Spleen (tissue), 11 donors: ENCODE measurements at regions not wholly inside any gene's neighbourhood (a gene's known extent, or its start where the extent isn't known, plus 50 kb on each side); places are given as distances from the start of the nearest gene placed in this dataset.

Source experiments
- DNase-seq: peaks from one replicate; pipeline ENCODE4 v3.0.0-alpha.2; 2020
- H3K27ac ChIP-seq, 8 donors: fragments of 200-600 bp; sonication (generic) in 7 of 8; 1 replicate in 4 of 8; 2 replicates in 4 of 8; pipeline versions ENCODE4 v1.5.0 to v1.8.0; 2016 to 2021; ENCODE audit warnings: inconsistent platforms in 4 of 8, mild to moderate bottlenecking in 4 of 8, moderate library complexity in 1 of 8
- H3K27me3 ChIP-seq, 7 donors: fragments of 200-600 bp; sonication (generic) in 6 of 7; replicated peaks in 1 of 7; 1 replicate in 4 of 7; 2 replicates in 3 of 7; pipeline versions ENCODE4 v1.5.0 to v1.8.0; 2016 to 2021; ENCODE audit warnings: inconsistent platforms in 3 of 7, mild to moderate bottlenecking in 1 of 7
- H3K36me3 ChIP-seq, 6 donors: fragments of 200-600 bp; sonication (generic) in 5 of 6; 1 replicate in 4 of 6; 2 replicates in 2 of 6; pipeline versions ENCODE4 v1.5.0 to v1.8.0; 2016 to 2021; ENCODE audit warnings: inconsistent platforms in 2 of 6
- H3K4me1 ChIP-seq, 6 donors: fragments of 200-600 bp; sonication (generic) in 5 of 6; 1 replicate in 3 of 6; 2 replicates in 3 of 6; pipeline versions ENCODE4 v1.5.0 to v1.8.0; 2016 to 2021; ENCODE audit warnings: inconsistent platforms in 3 of 6
- H3K4me3 ChIP-seq, 8 donors: fragments of 200-600 bp; sonication (generic) in 7 of 8; 1 replicate in 4 of 8; 2 replicates in 4 of 8; pipeline versions ENCODE4 v1.5.0 to v1.8.0; 2016 to 2021; ENCODE audit warnings: inconsistent platforms in 4 of 8, mild to moderate bottlenecking in 4 of 8, moderate library complexity in 2 of 8
- H3K9me3 ChIP-seq, 8 donors: fragments of 200-600 bp; sonication (generic) in 7 of 8; 1 replicate in 4 of 8; 2 replicates in 4 of 8; pipeline versions ENCODE4 v1.5.0 to v1.8.0; 2016 to 2021; ENCODE audit warnings: inconsistent platforms in 4 of 8
- CTCF ChIP-seq, 11 experiments: fragments of 200-600 bp in 7 of 11; fragments of 450-650 bp in 4 of 11; sonication (generic) in 4 of 11; IDR thresholded peaks in 8 of 11; conservative IDR thresholded peaks in 3 of 11; 1 replicate in 7 of 11; 2 replicates in 4 of 11; pipeline versions ENCODE4 v1.4.0 to v1.8.0; 2016 to 2021; ENCODE audit warnings: antibody characterized with exemption in 11 of 11, inconsistent platforms in 4 of 11, mild to moderate bottlenecking in 1 of 11
- POLR2A ChIP-seq, 3 donors: fragments of 450-650 bp; IDR thresholded peaks; one replicate each; pipeline ENCODE4 v1.5.1; 2017; ENCODE audit warnings: antibody characterized with exemption in 3 of 3, mild to moderate bottlenecking in 1 of 3
- POLR2AphosphoS5 ChIP-seq, 3 donors: sonication (generic); formaldehyde crosslinking; IDR thresholded peaks; one replicate each; pipeline ENCODE4 v1.5.1; 2017; ENCODE audit warnings: antibody characterized with exemption in 3 of 3
- WGBS, 5 donors: extraction: QIAGEN DNeasy Blood & Tissue Kit in 3 of 5; methylation state at CpG; one replicate each; pipeline versions ENCODE4 v1.1.5 to v1.1.7; 2013 to 2018; 5-methylcytosine and 5-hydroxymethylcytosine counted together
- intact Hi-C: fragments of 100-400 bp; cut with DNase I; formaldehyde crosslinking; loops from one replicate; pipeline ENCODE4 v1.15.0; 2023; ENCODE audit warnings: low total_unique reads
- donor health status: healthy with polysubstance abuse.
- donor health status: DM: no; HTN: no; CAD: no; lungs with moderate emphysema.
- donor health status: DM: no; HTN: no; CAD: no.
- donor health status: Bipolar disorder and iron deficiency.
- donor health status: healthy.
- donor health status: DM: no; HTN: no; CAD: no.
- donor health status: DM: yes; HTN: yes; CAD: no.

- no peaks in the 10 kb centered on the region for H3K9me3 ChIP-seq
- TF ChIP-seq CTCF (IDR thresholded peaks at IDR 0.05 in 8 of 11, conservative IDR thresholded peaks at IDR 0.05 in 3 of 11) (no peak), POLR2AphosphoS5 (IDR thresholded peaks at IDR 0.05) (no peak), POLR2A (IDR thresholded peaks at IDR 0.05) (no peak)
- DNase-seq, result no peak
- 64 to 91% (median 72%) methylated on average over 5 of the region's 5 CpGs for WGBS, 5 donors
- H3K27ac ChIP-seq, result no peak overlapping the region
- no peaks in the 10 kb centered on the region for H3K36me3 ChIP-seq
- H3K27me3 ChIP-seq, result peaks cover 0 to 4% (median 0%) of the 10 kb centered on the region in 7 donors
- H3K4me1 ChIP-seq, result no peaks in the 10 kb centered on the region
- intact Hi-C loops, result no loop called here
- no peak overlapping the region for H3K4me3 ChIP-seq
Measured at GRCh38 chrX:30965767-30966166, 76.7 kb upstream of the TAB3 start.

- H3K36me3 ChIP-seq, result no peaks in the 10 kb centered on the region
- intact Hi-C loops, result no loop called here
- no peak for TF ChIP-seq POLR2A (IDR thresholded peaks at IDR 0.05)
- no peaks in the 10 kb centered on the region for H3K9me3 ChIP-seq
- DNase-seq, result no peak
- H3K4me3 ChIP-seq, result no peak overlapping the region
- no peaks in the 10 kb centered on the region for H3K4me1 ChIP-seq
- H3K27me3 ChIP-seq, result no peaks in the 10 kb centered on the region
- H3K27ac ChIP-seq, result no peak overlapping the region
- WGBS, 5 donors, result 56 to 92% (median 82%) methylated on average over 2 of the region's 2 CpGs
Measured at GRCh38 chrX:30961387-30962174, 72.5 kb upstream of the TAB3 start.

- intact Hi-C loops, result no loop called here
- H3K9me3 ChIP-seq, result no peaks in the 10 kb centered on the region
- WGBS, 5 donors, result 64 to 87% (median 76%) methylated on average over 6 of the region's 6 CpGs
- no peak for DNase-seq
- H3K27me3 ChIP-seq, result no peaks in the 10 kb centered on the region
- H3K36me3 ChIP-seq, result no peaks in the 10 kb centered on the region
- no peak for TF ChIP-seq POLR2A (IDR thresholded peaks at IDR 0.05)
- no peak for TF ChIP-seq CTCF (IDR thresholded peaks at IDR 0.05 in 8 of 11, conservative IDR thresholded peaks at IDR 0.05 in 3 of 11)
- TF ChIP-seq POLR2AphosphoS5 (IDR thresholded peaks at IDR 0.05), result no peak
- no peak overlapping the region for H3K4me3 ChIP-seq
- no peaks in the 10 kb centered on the region for H3K4me1 ChIP-seq
- no peak overlapping the region for H3K27ac ChIP-seq
Measured at GRCh38 chrX:30957753-30958152, 68.7 kb upstream of the TAB3 start.

GRCh38 chrX:30955687-30956086, 66.6 kb upstream of the TAB3 start:
- Histone ChIP-seq H3K27ac (no peak overlapping the region), H3K9me3 (no peaks in the 10 kb centered on the region), H3K36me3 (no peaks in the 10 kb centered on the region), H3K27me3 (no peaks in the 10 kb centered on the region), H3K4me3 (no peak overlapping the region), H3K4me1 (no peaks in the 10 kb centered on the region)
- 82 to 90% (median 88%) methylated on average over 3 of the region's 3 CpGs for WGBS, 5 donors
- intact Hi-C loops, result no loop called here
- DNase-seq, result no peak
- TF ChIP-seq CTCF (IDR thresholded peaks at IDR 0.05 in 8 of 11, conservative IDR thresholded peaks at IDR 0.05 in 3 of 11), result no peak
- no peak for TF ChIP-seq POLR2AphosphoS5 (IDR thresholded peaks at IDR 0.05)
- TF ChIP-seq POLR2A (IDR thresholded peaks at IDR 0.05), result no peak
